HEK293 (cell line): ENCODE measurements at regions not wholly inside any gene's neighbourhood (a gene's known extent, or its start where the extent isn't known, plus 50 kb on each side); places are given as distances from the start of the nearest gene placed in this dataset.
A peak's percentile ranks its signal among the peaks of the same experiment; 100 is the strongest.

Experiments used
- GLIS1 ChIP-seq: fragments of 450-650 bp; formaldehyde crosslinking; IDR thresholded peaks from 2 replicates; pipeline ENCODE4 v1.5.1; 2016; ENCODE audit warnings: missing biosample characterization, missing genetic modification characterization
- HOXA7 ChIP-seq: sonication (generic); formaldehyde crosslinking; IDR thresholded peaks from 2 replicates; pipeline ENCODE4 v1.8.1; 2022; ENCODE audit warnings: missing genetic modification reagents, borderline replicate concordance
- HOXC10 ChIP-seq: sonication (generic); formaldehyde crosslinking; IDR thresholded peaks from 2 replicates; pipeline ENCODE4 v1.8.1; 2023; ENCODE audit warnings: mild to moderate bottlenecking, missing genetic modification reagents
- ZNF10 ChIP-seq: fragments of 450-650 bp; formaldehyde crosslinking; IDR thresholded peaks from 2 replicates; pipeline ENCODE4 v1.5.1; 2017; ENCODE audit warnings: missing biosample characterization, missing genetic modification characterization
- ZNF157 ChIP-seq: fragments of 450-650 bp; formaldehyde crosslinking; IDR thresholded peaks from 2 replicates; pipeline ENCODE4 v1.5.1; 2016; ENCODE audit warnings: missing biosample characterization, missing genetic modification characterization
- ZNF184 ChIP-seq: fragments of 450-650 bp; IDR thresholded peaks from 2 replicates; pipeline ENCODE4 v1.5.1; 2018; ENCODE audit warnings: missing biosample characterization, mild to moderate bottlenecking, missing genetic modification characterization
- ZNF24 ChIP-seq: fragments of 450-650 bp; formaldehyde crosslinking; IDR thresholded peaks from 2 replicates; pipeline ENCODE4 v1.5.1; 2016; ENCODE audit warnings: missing biosample characterization, missing genetic modification characterization
- ZNF843 ChIP-seq: fragments of 450-650 bp; formaldehyde crosslinking; IDR thresholded peaks from 2 replicates; pipeline ENCODE4 v1.5.1; 2016; ENCODE audit warnings: missing biosample characterization, missing genetic modification characterization
- TF ChIP-seq, protein P1 (sequence below): fragments of 450-650 bp; formaldehyde crosslinking; IDR thresholded peaks from 2 replicates; pipeline ENCODE4; 2016; ENCODE audit warnings: missing biosample characterization, missing genetic modification characterization
- TF ChIP-seq, protein P2 (sequence below): fragments of 450-650 bp; formaldehyde crosslinking; IDR thresholded peaks from 2 replicates; pipeline ENCODE4 v1.5.1; 2017; ENCODE audit warnings: missing biosample characterization, missing genetic modification characterization
- TF ChIP-seq, protein P3 (sequence below): fragments of 450-650 bp; formaldehyde crosslinking; IDR thresholded peaks from 2 replicates; pipeline ENCODE4 v1.5.1; 2016; ENCODE audit warnings: missing biosample characterization, missing genetic modification characterization
- TF ChIP-seq, protein P4 (sequence below): fragments of 450-650 bp; formaldehyde crosslinking; IDR thresholded peaks from 2 replicates; pipeline ENCODE4 v1.5.1; 2016; ENCODE audit warnings: missing biosample characterization, missing genetic modification characterization
- TF ChIP-seq, protein P5 (sequence below): fragments of 450-650 bp; formaldehyde crosslinking; IDR thresholded peaks from 2 replicates; pipeline ENCODE4 v1.5.1; 2016; ENCODE audit warnings: missing biosample characterization, missing genetic modification characterization
- TF ChIP-seq, protein P6 (sequence below): fragments of 450-650 bp; formaldehyde crosslinking; IDR thresholded peaks from 2 replicates; pipeline ENCODE4 v1.5.1; 2017; ENCODE audit warnings: missing biosample characterization, missing genetic modification characterization
- TF ChIP-seq, protein P7 (sequence below): fragments of 450-650 bp; IDR thresholded peaks from 2 replicates; pipeline ENCODE4 v1.5.1; 2018; ENCODE audit warnings: missing biosample characterization, missing genetic modification characterization
- TF ChIP-seq, protein P8 (sequence below): fragments of 450-650 bp; formaldehyde crosslinking; IDR thresholded peaks from 2 replicates; pipeline ENCODE4 v1.5.1; 2016; ENCODE audit warnings: missing biosample characterization, missing genetic modification characterization, borderline replicate concordance

DNA sequence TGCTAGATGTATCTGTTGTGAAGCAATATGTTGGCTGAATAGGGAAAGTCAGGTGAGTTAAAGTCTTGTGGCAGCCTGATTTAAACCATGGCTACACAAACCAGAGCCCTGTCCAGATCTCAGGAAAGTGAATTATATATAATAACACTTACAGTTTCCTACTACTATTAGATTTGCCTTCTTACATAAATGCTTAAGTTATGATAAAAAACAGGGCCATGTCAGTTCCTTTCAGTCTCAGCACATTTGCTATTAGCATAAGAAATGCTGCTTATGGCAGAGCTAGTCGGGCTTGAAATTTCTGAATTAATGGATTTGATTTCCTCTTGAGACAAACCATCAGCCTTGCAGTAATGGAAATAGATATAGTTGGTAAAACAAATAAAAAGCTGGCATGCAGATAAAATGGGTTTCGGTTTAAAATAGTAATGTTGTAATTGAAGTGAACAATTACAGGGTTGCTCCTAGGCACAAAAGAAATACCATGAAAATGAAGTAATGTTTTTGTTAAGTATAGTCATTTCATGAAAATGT, 664.2 kb upstream of the ZNF608 start (continued):
- TF ChIP-seq, protein P1, sequence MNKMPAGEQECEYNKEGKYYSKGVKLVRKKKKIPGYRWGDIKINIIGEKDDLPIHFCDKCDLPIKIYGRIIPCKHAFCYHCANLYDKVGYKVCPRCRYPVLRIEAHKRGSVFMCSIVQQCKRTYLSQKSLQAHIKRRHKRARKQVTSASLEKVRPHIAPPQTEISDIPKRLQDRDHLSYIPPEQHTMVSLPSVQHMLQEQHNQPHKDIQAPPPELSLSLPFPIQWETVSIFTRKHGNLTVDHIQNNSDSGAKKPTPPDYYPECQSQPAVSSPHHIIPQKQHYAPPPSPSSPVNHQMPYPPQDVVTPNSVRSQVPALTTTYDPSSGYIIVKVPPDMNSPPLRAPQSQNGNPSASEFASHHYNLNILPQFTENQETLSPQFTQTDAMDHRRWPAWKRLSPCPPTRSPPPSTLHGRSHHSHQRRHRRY, result no peak
- TF ChIP-seq HOXA7 (no peak), ZNF184 (tag by site-specific recombination) (0 out of 2 replicates have a peak, but pooled peaks have one; percentile 22), GLIS1 (tag by site-specific recombination) (no peak), ZNF157 (tag by site-specific recombination) (no peak), HOXC10 (CRISPR knock-in tag) (no peak), ZNF10 (tag by site-specific recombination) (peak; percentile 51; the same call in 1 of the 2 replicates), ZNF24 (peak; percentile 75), ZNF843 (tag by site-specific recombination) (peak; percentile 94)
- TF ChIP-seq, protein P2, sequence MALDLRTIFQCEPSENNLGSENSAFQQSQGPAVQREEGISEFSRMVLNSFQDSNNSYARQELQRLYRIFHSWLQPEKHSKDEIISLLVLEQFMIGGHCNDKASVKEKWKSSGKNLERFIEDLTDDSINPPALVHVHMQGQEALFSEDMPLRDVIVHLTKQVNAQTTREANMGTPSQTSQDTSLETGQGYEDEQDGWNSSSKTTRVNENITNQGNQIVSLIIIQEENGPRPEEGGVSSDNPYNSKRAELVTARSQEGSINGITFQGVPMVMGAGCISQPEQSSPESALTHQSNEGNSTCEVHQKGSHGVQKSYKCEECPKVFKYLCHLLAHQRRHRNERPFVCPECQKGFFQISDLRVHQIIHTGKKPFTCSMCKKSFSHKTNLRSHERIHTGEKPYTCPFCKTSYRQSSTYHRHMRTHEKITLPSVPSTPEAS (tag by site-specific recombination), result 0 out of 2 replicates have a peak, but pooled peaks have one; percentile 21
- TF ChIP-seq, protein P3, sequence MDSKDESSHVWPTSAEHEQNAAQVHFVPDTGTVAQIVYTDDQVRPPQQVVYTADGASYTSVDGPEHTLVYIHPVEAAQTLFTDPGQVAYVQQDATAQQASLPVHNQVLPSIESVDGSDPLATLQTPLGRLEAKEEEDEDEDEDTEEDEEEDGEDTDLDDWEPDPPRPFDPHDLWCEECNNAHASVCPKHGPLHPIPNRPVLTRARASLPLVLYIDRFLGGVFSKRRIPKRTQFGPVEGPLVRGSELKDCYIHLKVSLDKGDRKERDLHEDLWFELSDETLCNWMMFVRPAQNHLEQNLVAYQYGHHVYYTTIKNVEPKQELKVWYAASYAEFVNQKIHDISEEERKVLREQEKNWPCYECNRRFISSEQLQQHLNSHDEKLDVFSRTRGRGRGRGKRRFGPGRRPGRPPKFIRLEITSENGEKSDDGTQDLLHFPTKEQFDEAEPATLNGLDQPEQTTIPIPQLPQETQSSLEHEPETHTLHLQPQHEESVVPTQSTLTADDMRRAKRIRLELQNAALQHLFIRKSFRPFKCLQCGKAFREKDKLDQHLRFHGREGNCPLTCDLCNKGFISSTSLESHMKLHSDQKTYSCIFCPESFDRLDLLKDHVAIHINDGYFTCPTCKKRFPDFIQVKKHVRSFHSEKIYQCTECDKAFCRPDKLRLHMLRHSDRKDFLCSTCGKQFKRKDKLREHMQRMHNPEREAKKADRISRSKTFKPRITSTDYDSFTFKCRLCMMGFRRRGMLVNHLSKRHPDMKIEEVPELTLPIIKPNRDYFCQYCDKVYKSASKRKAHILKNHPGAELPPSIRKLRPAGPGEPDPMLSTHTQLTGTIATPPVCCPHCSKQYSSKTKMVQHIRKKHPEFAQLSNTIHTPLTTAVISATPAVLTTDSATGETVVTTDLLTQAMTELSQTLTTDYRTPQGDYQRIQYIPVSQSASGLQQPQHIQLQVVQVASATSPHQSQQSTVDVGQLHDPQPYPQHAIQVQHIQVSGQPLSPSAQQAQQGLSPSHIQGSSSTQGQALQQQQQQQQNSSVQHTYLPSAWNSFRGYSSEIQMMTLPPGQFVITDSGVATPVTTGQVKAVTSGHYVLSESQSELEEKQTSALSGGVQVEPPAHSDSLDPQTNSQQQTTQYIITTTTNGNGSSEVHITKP (tag by site-specific recombination), result peak; percentile 53
- TF ChIP-seq, protein P4, sequence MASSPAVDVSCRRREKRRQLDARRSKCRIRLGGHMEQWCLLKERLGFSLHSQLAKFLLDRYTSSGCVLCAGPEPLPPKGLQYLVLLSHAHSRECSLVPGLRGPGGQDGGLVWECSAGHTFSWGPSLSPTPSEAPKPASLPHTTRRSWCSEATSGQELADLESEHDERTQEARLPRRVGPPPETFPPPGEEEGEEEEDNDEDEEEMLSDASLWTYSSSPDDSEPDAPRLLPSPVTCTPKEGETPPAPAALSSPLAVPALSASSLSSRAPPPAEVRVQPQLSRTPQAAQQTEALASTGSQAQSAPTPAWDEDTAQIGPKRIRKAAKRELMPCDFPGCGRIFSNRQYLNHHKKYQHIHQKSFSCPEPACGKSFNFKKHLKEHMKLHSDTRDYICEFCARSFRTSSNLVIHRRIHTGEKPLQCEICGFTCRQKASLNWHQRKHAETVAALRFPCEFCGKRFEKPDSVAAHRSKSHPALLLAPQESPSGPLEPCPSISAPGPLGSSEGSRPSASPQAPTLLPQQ, result peak; percentile 49; the same call in 1 of the 2 replicates
- TF ChIP-seq, protein P5, sequence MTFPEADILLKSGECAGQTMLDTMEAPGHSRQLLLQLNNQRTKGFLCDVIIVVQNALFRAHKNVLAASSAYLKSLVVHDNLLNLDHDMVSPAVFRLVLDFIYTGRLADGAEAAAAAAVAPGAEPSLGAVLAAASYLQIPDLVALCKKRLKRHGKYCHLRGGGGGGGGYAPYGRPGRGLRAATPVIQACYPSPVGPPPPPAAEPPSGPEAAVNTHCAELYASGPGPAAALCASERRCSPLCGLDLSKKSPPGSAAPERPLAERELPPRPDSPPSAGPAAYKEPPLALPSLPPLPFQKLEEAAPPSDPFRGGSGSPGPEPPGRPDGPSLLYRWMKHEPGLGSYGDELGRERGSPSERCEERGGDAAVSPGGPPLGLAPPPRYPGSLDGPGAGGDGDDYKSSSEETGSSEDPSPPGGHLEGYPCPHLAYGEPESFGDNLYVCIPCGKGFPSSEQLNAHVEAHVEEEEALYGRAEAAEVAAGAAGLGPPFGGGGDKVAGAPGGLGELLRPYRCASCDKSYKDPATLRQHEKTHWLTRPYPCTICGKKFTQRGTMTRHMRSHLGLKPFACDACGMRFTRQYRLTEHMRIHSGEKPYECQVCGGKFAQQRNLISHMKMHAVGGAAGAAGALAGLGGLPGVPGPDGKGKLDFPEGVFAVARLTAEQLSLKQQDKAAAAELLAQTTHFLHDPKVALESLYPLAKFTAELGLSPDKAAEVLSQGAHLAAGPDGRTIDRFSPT (tag by site-specific recombination), result peak; percentile 60
- TF ChIP-seq, protein P6, sequence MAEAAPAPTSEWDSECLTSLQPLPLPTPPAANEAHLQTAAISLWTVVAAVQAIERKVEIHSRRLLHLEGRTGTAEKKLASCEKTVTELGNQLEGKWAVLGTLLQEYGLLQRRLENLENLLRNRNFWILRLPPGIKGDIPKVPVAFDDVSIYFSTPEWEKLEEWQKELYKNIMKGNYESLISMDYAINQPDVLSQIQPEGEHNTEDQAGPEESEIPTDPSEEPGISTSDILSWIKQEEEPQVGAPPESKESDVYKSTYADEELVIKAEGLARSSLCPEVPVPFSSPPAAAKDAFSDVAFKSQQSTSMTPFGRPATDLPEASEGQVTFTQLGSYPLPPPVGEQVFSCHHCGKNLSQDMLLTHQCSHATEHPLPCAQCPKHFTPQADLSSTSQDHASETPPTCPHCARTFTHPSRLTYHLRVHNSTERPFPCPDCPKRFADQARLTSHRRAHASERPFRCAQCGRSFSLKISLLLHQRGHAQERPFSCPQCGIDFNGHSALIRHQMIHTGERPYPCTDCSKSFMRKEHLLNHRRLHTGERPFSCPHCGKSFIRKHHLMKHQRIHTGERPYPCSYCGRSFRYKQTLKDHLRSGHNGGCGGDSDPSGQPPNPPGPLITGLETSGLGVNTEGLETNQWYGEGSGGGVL (tag by site-specific recombination), result 0 out of 2 replicates have a peak, but pooled peaks have one; percentile 14
- TF ChIP-seq, protein P7, sequence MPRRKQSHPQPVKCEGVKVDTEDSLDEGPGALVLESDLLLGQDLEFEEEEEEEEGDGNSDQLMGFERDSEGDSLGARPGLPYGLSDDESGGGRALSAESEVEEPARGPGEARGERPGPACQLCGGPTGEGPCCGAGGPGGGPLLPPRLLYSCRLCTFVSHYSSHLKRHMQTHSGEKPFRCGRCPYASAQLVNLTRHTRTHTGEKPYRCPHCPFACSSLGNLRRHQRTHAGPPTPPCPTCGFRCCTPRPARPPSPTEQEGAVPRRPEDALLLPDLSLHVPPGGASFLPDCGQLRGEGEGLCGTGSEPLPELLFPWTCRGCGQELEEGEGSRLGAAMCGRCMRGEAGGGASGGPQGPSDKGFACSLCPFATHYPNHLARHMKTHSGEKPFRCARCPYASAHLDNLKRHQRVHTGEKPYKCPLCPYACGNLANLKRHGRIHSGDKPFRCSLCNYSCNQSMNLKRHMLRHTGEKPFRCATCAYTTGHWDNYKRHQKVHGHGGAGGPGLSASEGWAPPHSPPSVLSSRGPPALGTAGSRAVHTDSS, result no peak
- TF ChIP-seq, protein P8, sequence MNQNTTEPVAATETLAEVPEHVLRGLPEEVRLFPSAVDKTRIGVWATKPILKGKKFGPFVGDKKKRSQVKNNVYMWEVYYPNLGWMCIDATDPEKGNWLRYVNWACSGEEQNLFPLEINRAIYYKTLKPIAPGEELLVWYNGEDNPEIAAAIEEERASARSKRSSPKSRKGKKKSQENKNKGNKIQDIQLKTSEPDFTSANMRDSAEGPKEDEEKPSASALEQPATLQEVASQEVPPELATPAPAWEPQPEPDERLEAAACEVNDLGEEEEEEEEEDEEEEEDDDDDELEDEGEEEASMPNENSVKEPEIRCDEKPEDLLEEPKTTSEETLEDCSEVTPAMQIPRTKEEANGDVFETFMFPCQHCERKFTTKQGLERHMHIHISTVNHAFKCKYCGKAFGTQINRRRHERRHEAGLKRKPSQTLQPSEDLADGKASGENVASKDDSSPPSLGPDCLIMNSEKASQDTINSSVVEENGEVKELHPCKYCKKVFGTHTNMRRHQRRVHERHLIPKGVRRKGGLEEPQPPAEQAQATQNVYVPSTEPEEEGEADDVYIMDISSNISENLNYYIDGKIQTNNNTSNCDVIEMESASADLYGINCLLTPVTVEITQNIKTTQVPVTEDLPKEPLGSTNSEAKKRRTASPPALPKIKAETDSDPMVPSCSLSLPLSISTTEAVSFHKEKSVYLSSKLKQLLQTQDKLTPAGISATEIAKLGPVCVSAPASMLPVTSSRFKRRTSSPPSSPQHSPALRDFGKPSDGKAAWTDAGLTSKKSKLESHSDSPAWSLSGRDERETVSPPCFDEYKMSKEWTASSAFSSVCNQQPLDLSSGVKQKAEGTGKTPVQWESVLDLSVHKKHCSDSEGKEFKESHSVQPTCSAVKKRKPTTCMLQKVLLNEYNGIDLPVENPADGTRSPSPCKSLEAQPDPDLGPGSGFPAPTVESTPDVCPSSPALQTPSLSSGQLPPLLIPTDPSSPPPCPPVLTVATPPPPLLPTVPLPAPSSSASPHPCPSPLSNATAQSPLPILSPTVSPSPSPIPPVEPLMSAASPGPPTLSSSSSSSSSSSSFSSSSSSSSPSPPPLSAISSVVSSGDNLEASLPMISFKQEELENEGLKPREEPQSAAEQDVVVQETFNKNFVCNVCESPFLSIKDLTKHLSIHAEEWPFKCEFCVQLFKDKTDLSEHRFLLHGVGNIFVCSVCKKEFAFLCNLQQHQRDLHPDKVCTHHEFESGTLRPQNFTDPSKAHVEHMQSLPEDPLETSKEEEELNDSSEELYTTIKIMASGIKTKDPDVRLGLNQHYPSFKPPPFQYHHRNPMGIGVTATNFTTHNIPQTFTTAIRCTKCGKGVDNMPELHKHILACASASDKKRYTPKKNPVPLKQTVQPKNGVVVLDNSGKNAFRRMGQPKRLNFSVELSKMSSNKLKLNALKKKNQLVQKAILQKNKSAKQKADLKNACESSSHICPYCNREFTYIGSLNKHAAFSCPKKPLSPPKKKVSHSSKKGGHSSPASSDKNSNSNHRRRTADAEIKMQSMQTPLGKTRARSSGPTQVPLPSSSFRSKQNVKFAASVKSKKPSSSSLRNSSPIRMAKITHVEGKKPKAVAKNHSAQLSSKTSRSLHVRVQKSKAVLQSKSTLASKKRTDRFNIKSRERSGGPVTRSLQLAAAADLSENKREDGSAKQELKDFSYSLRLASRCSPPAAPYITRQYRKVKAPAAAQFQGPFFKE (tag by site-specific recombination), result no peak
